Neural cell (in vitro differentiated cells): ENCODE measurements at regions not wholly inside any gene's neighbourhood (a gene's known extent, or its start where the extent isn't known, plus 50 kb on each side); places are given as distances from the start of the nearest gene placed in this dataset.

Source experiments
- H2AFZ ChIP-seq: fragments of 200-600, 300-800 bp; sonication (generic), shearing (Covaris generic); 2 replicates; pipeline ENCODE4 v1.6.0; 2014; ENCODE audit warnings: low read depth, mild to moderate bottlenecking, antibody characterized with exemption, low read length, moderate library complexity
- H3F3A ChIP-seq: fragments of 200-600 bp; shearing (Covaris generic); 2 replicates; pipeline ENCODE4 v1.6.1; 2016; ENCODE audit warnings: mild to moderate bottlenecking, moderate library complexity, mixed read lengths, antibody characterized with exemption, low read length; ENCODE audit not compliant: insufficient read depth, poor library complexity, severe bottlenecking
- H3K27ac ChIP-seq: fragments of 200-600, 300-800 bp; sonication (generic), shearing (Covaris generic); 2 replicates; pipeline ENCODE4 v1.5.1; 2014; ENCODE audit warnings: mild to moderate bottlenecking, low read length, moderate library complexity
- H3K27me3 ChIP-seq: fragments of 300-800, 200-600 bp; sonication (generic), shearing (Covaris generic); 2 replicates; pipeline ENCODE4 v1.6.0; 2014; ENCODE audit warnings: mild to moderate bottlenecking, low read depth, low read length, moderate library complexity; ENCODE audit not compliant: insufficient read depth
- H3K36me3 ChIP-seq: fragments of 300-800, 200-600 bp; sonication (generic), shearing (Covaris generic); 2 replicates; pipeline ENCODE4 v1.5.1; 2014; ENCODE audit warnings: mild to moderate bottlenecking, antibody characterized with exemption, low read length, moderate library complexity; ENCODE audit not compliant: insufficient read depth
- H3K4me2 ChIP-seq: fragments of 300-800, 200-600 bp; sonication (generic), shearing (Covaris generic); 2 replicates; pipeline ENCODE4 v1.6.0; 2014; ENCODE audit warnings: mild to moderate bottlenecking, low read length
- H3K4me3 ChIP-seq: fragments of 300-800, 200-600 bp; sonication (generic), shearing (Covaris generic); 2 replicates; pipeline ENCODE4 v1.5.1; 2014; ENCODE audit warnings: mild to moderate bottlenecking, low read length, moderate library complexity
- H3K79me2 ChIP-seq: fragments of 200-600 bp; shearing (Covaris generic); replicated peaks from 2 replicates; pipeline ENCODE4 v1.6.0; 2014; ENCODE audit warnings: mild to moderate bottlenecking, low read length, moderate library complexity; ENCODE audit not compliant: insufficient read depth
- H3K9ac ChIP-seq: fragments of 300-800, 200-600 bp; sonication (generic), shearing (Covaris generic); 2 replicates; pipeline ENCODE4 v1.6.1; 2016; ENCODE audit warnings: mild to moderate bottlenecking, low read length, mixed read lengths
- H3K9me2 ChIP-seq: fragments of 200-600 bp; shearing (Covaris generic); 2 replicates; pipeline ENCODE4 v1.6.1; 2016; ENCODE audit warnings: mild to moderate bottlenecking, low read length, mixed read lengths; ENCODE audit not compliant: insufficient read depth
- H3K9me3 ChIP-seq: fragments of 200-600, 300-800 bp; sonication (generic), shearing (Covaris generic); 2 replicates; pipeline ENCODE4 v1.6.1; 2016; ENCODE audit warnings: mild to moderate bottlenecking, mixed run types, low read length, moderate library complexity, mixed read lengths
- H4K20me1 ChIP-seq: fragments of 200-600 bp; shearing (Covaris generic); 2 replicates; pipeline ENCODE4 v1.6.1; 2016; ENCODE audit warnings: mild to moderate bottlenecking, mixed run types; ENCODE audit not compliant: insufficient read depth
- EP300 ChIP-seq: fragments of 450-650 bp; conservative IDR thresholded peaks from 2 replicates; pipeline ENCODE4 v1.6.1; 2014; ENCODE audit warnings: antibody characterized with exemption, mild to moderate bottlenecking, moderate library complexity; ENCODE audit not compliant: poor library complexity, severe bottlenecking
- EZH2 ChIP-seq: fragments of 200-600, 300-800 bp; shearing (Covaris generic), sonication (generic); IDR thresholded peaks from 2 replicates; pipeline ENCODE4 v1.6.1; 2014; ENCODE audit warnings: antibody characterized with exemption, low read length, borderline replicate concordance, mild to moderate bottlenecking; ENCODE audit not compliant: insufficient read depth, poor library complexity, severe bottlenecking
- MXI1 ChIP-seq: fragments of 450-650 bp; conservative IDR thresholded peaks from 2 replicates; pipeline ENCODE4 v1.6.1; 2014; ENCODE audit warnings: antibody characterized with exemption, mild to moderate bottlenecking; ENCODE audit not compliant: poor library complexity, severe bottlenecking
- POLR2AphosphoS5 ChIP-seq: IDR thresholded peaks from 2 replicates; pipeline ENCODE4 v1.6.1; 2012
- RAD21 ChIP-seq: fragments of 450-650 bp; conservative IDR thresholded peaks from 2 replicates; pipeline ENCODE4 v1.6.1; 2014; ENCODE audit warnings: antibody characterized with exemption, mild to moderate bottlenecking, moderate library complexity
- REST ChIP-seq: IDR thresholded peaks from 2 replicates; pipeline ENCODE4 v1.6.1; 2012; ENCODE audit warnings: borderline replicate concordance
- SMC3 ChIP-seq: fragments of 450-650 bp; conservative IDR thresholded peaks from 2 replicates; pipeline ENCODE4 v1.6.1; 2014; ENCODE audit warnings: antibody characterized with exemption, mild to moderate bottlenecking, moderate library complexity; ENCODE audit not compliant: poor library complexity
- TAF1 ChIP-seq: IDR thresholded peaks from 2 replicates; pipeline ENCODE4 v1.6.1; 2012; ENCODE audit warnings: low read depth
- TF ChIP-seq, protein P1 (sequence below): fragments of 450-650 bp; IDR thresholded peaks from 2 replicates; pipeline ENCODE4 v1.5.1; 2014; ENCODE audit warnings: antibody characterized with exemption, mild to moderate bottlenecking, moderate library complexity; ENCODE audit not compliant: poor library complexity, severe bottlenecking

GRCh38 chr12:102726686-102727085 lies 190.4 kb downstream of the PAH start:
- H3K27me3 ChIP-seq = no peaks in the 10 kb centered on the region
- no peak for TF ChIP-seq MXI1
- no peak for TF ChIP-seq RAD21
- TF ChIP-seq TAF1 = no peak
- TF ChIP-seq EP300 = no peak
- TF ChIP-seq, protein P1, sequence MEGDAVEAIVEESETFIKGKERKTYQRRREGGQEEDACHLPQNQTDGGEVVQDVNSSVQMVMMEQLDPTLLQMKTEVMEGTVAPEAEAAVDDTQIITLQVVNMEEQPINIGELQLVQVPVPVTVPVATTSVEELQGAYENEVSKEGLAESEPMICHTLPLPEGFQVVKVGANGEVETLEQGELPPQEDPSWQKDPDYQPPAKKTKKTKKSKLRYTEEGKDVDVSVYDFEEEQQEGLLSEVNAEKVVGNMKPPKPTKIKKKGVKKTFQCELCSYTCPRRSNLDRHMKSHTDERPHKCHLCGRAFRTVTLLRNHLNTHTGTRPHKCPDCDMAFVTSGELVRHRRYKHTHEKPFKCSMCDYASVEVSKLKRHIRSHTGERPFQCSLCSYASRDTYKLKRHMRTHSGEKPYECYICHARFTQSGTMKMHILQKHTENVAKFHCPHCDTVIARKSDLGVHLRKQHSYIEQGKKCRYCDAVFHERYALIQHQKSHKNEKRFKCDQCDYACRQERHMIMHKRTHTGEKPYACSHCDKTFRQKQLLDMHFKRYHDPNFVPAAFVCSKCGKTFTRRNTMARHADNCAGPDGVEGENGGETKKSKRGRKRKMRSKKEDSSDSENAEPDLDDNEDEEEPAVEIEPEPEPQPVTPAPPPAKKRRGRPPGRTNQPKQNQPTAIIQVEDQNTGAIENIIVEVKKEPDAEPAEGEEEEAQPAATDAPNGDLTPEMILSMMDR = no peak
- TF ChIP-seq SMC3 = no peak
- TF ChIP-seq REST = no peak
- TF ChIP-seq EZH2 = no peak
- no peak for TF ChIP-seq POLR2AphosphoS5
- H3K9ac ChIP-seq = no peak overlapping the region
- H3K9me3 ChIP-seq = no peaks in the 10 kb centered on the region
- no peaks in the 10 kb centered on the region for H3K9me2 ChIP-seq
- no peak overlapping the region for H2AFZ ChIP-seq
- H4K20me1 ChIP-seq = no peaks in the 10 kb centered on the region
- no peak overlapping the region for H3K4me2 ChIP-seq
- H3F3A ChIP-seq = no peaks in the 10 kb centered on the region
- no peak overlapping the region for H3K27ac ChIP-seq
- H3K79me2 ChIP-seq = no peaks in the 10 kb centered on the region
- H3K4me3 ChIP-seq = no peak overlapping the region
- no peaks in the 10 kb centered on the region for H3K36me3 ChIP-seq

- Histone ChIP-seq H3K9me3 (no peaks in the 10 kb centered on the region), H3K9ac (no peak overlapping the region), H3K27me3 (no peaks in the 10 kb centered on the region), H3K36me3 (no peaks in the 10 kb centered on the region), H2AFZ (no peak overlapping the region), H3K27ac (no peak overlapping the region), H3K4me3 (no peak overlapping the region), H4K20me1 (no peaks in the 10 kb centered on the region), H3K4me2 (no peak overlapping the region), H3K9me2 (no peaks in the 10 kb centered on the region), H3F3A (no peaks in the 10 kb centered on the region), H3K79me2 (no peaks in the 10 kb centered on the region)
- TF ChIP-seq EP300 (no peak), RAD21 (no peak), SMC3 (no peak), TAF1 (no peak), MXI1 (no peak), REST (no peak), EZH2 (no peak), POLR2AphosphoS5 (no peak)
- TF ChIP-seq, protein P1 = no peak
Measured at GRCh38 chr12:102722147-102722546, 194.9 kb downstream of the PAH start.
